GM12878 (cell line): ENCODE measurements at regions not wholly inside any gene's neighbourhood (a gene's known extent, or its start where the extent isn't known, plus 50 kb on each side); places are given as distances from the start of the nearest gene placed in this dataset.

Source experiments
- ASH2L ChIP-seq: fragments of 300-600, 200-600 bp; sonication (generic); IDR thresholded peaks from 2 replicates; pipeline ENCODE4 v1.6.1; 2017; ENCODE audit warnings: low read depth, mild to moderate bottlenecking, borderline replicate concordance
- BACH1 ChIP-seq: fragments of 450-650 bp; IDR thresholded peaks from 2 replicates; pipeline ENCODE4 v1.6.1; 2017; ENCODE audit warnings: mild to moderate bottlenecking, borderline replicate concordance
- BCL11A ChIP-seq: IDR thresholded peaks from 2 replicates; pipeline ENCODE4 v1.6.1; 2011; ENCODE audit warnings: low read depth, low read length
- CHD4 ChIP-seq: fragments of 200-600 bp; sonication (generic); IDR thresholded peaks from 2 replicates; pipeline ENCODE4 v1.6.1; 2016; ENCODE audit warnings: mild to moderate bottlenecking
- GABPA ChIP-seq: IDR thresholded peaks from 2 replicates; pipeline ENCODE4 v1.6.1; 2014; ENCODE audit warnings: antibody characterized with exemption, low read depth, mild to moderate bottlenecking, inconsistent platforms
- KLF5 ChIP-seq: fragments of 450-650 bp; IDR thresholded peaks from 2 replicates; pipeline ENCODE4 v1.6.1; 2014; ENCODE audit warnings: mild to moderate bottlenecking; ENCODE audit not compliant: partially characterized antibody
- RFX5 ChIP-seq: IDR thresholded peaks from 2 replicates; pipeline ENCODE4 v1.6.1; 2011; ENCODE audit warnings: low read depth, low read length, improper control_type of control experiment
- RUNX3 ChIP-seq: IDR thresholded peaks from 2 replicates; pipeline ENCODE4 v1.6.1; 2012; ENCODE audit warnings: low read length, inconsistent platforms
- SPI1 ChIP-seq: IDR thresholded peaks from 2 replicates; pipeline ENCODE4 v1.6.1; 2011; ENCODE audit warnings: low read depth, mild to moderate bottlenecking, low read length, moderate library complexity, borderline replicate concordance; ENCODE audit not compliant: insufficient read depth
- STAT3 ChIP-seq: IDR thresholded peaks from 2 replicates; pipeline ENCODE4 v1.6.1; 2011; ENCODE audit warnings: low read depth, low read length, improper control_type of control experiment
- SUPT20H ChIP-seq: IDR thresholded peaks from 2 replicates; pipeline ENCODE4 v1.6.1; 2011; ENCODE audit warnings: low read depth, mild to moderate bottlenecking, low read length, moderate library complexity, borderline replicate concordance; ENCODE audit not compliant: control insufficient read depth
- ZNF384 ChIP-seq: IDR thresholded peaks from 2 replicates; pipeline ENCODE4 v1.6.1; 2012; ENCODE audit warnings: low read depth, mild to moderate bottlenecking, low read length, improper control_type of control experiment, borderline replicate concordance
- ZNF592 ChIP-seq: fragments of 450-650 bp; IDR thresholded peaks from 2 replicates; pipeline ENCODE4 v1.6.1; 2017; ENCODE audit warnings: mild to moderate bottlenecking, moderate library complexity

DNA sequence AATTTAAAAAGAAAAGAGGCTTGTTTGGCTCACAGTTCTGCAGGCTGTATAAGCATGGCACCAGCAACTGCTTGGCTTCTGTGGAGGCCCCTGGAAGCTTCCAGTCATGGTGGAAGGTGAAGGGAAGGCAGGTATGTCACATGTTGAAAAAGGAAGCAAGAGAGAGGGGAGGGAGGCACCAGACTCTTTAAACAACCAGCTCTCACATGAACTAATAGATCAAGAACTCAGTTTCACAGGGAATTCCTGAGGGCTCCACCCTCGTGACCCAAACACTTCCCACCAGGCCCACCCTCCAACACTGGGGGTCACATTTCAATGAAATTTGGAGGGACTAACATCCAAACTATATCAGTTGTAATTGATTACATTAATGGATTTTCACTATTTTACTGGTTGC lies 127.9 kb upstream of the MLIP start (continued):
- TF ChIP-seq ZNF592 (no peak), GABPA (no peak), BACH1 (no peak), STAT3 (no peak), RUNX3 (no peak), RFX5 (no peak), SUPT20H (no peak), KLF5 (no peak), ZNF384 (no peak), ASH2L (no peak), SPI1 (no peak), BCL11A (no peak), CHD4 (no peak)
- TF ChIP-seq, all 136 proteins: peak for 0
